ENCODE measurements at regions not wholly inside any gene's neighbourhood (a gene's known extent, or its start where the extent isn't known, plus 50 kb on each side); places are given as distances from the start of the nearest gene placed in this dataset.
A peak's percentile ranks its signal among the peaks of the same experiment; 100 is the strongest.

DNA sequence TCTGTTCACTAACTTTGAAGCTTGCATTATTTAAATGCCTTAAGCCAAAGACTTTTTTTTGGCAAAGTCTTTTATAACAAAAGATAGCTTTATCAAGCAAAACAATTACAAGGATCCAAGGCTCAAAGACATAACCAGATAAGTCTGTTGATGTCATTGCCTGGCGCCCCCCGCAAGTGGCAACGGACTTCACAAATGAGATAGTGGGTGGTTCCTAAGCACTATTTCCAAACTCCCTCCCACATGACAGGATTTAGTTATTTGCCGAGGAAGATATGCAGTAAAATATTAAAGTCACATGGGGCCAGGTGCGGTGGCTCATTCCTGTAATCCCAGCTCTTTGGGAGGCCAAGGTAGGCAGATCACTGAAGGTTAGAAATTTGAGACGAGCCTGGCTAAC, 194.2 kb upstream of the DDI1 start:
- Histone ChIP-seq H3K4me3 (ENCODE audit: low read depth, low read length) (no peak overlapping the region), H3K27me3 (replicated peaks) (no peaks in the 10 kb centered on the region), H3K36me3 (replicated peaks) (no peaks in the 10 kb centered on the region), H3K27ac (no peak overlapping the region)
- TF ChIP-seq, protein P1, sequence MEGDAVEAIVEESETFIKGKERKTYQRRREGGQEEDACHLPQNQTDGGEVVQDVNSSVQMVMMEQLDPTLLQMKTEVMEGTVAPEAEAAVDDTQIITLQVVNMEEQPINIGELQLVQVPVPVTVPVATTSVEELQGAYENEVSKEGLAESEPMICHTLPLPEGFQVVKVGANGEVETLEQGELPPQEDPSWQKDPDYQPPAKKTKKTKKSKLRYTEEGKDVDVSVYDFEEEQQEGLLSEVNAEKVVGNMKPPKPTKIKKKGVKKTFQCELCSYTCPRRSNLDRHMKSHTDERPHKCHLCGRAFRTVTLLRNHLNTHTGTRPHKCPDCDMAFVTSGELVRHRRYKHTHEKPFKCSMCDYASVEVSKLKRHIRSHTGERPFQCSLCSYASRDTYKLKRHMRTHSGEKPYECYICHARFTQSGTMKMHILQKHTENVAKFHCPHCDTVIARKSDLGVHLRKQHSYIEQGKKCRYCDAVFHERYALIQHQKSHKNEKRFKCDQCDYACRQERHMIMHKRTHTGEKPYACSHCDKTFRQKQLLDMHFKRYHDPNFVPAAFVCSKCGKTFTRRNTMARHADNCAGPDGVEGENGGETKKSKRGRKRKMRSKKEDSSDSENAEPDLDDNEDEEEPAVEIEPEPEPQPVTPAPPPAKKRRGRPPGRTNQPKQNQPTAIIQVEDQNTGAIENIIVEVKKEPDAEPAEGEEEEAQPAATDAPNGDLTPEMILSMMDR (IDR thresholded peaks at IDR 0.05; ENCODE audit: low read depth, low read length, missing control alignments) = no peak
- in situ Hi-C loops (cut with HindIII; ENCODE audit: low pct_ligation_motif_present, low sequenced_read_pairs) = no loop called here
- no peak for DNase-seq

- TF ChIP-seq, protein P1 (IDR thresholded peaks at IDR 0.05; ENCODE audit: low read depth, low read length, missing control alignments) = no peak
- no peaks in the 10 kb centered on the region for H3K27me3 ChIP-seq (replicated peaks)
- no peaks in the 10 kb centered on the region for H3K36me3 ChIP-seq (replicated peaks)
- no peak overlapping the region for H3K4me3 ChIP-seq (ENCODE audit: low read depth, low read length)
- in situ Hi-C loops (cut with HindIII; ENCODE audit: low pct_ligation_motif_present, low sequenced_read_pairs) = no loop called here
- no peak overlapping the region for H3K27ac ChIP-seq
- peak; percentile 18 for DNase-seq
Measured at GRCh38 chr11:103842795-103843194, 193.6 kb upstream of the DDI1 start.

DNA sequence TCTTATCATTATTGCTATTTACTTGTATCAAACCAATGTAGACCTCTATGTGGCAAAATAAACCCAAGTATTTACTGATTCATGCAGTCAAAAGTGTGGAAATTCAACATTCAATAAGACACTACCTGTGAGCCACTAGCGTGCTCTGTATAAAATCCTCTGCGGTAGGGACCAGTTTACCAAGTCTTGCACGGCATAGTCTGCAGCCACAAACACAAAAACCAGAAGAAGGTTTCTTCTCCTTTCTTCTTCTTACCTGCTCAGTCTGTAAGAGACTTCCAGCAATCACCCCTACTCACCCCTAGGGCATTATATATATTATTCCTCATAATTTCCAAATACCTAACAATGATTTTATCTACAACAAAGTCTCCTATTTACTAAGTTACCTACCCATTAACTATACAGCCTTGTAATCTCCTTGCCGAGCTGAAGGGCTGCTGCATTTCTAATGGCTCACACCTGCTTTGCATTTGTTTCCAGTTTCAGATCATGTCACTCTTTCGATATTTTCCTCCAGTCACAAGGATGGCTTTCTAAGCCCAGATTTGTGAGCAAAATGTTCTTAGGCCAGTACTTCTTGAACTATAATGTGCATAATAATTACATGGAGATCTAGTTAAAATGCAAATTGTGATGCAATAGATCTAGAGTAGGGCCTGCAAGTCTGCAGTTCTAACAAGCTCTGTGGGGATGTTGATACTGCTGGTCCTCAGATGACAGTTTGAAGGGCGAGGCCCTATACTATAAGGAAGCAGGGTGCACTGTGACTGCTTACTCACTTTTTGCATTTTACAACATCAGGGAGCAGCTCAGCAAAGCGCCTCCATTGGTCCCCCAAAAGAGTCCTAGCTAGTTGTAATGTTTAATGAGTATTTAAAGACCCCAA, 191.9 kb upstream of the DDI1 start:
- no peak for DNase-seq
- H3K27ac ChIP-seq = no peak overlapping the region
- TF ChIP-seq, protein P1 (IDR thresholded peaks at IDR 0.05; ENCODE audit: low read depth, low read length, missing control alignments) = no peak
- no peaks in the 10 kb centered on the region for H3K36me3 ChIP-seq (replicated peaks)
- no peaks in the 10 kb centered on the region for H3K27me3 ChIP-seq (replicated peaks)
- in situ Hi-C loops (cut with HindIII; ENCODE audit: low pct_ligation_motif_present, low sequenced_read_pairs) = no loop called here
- H3K4me3 ChIP-seq (ENCODE audit: low read depth, low read length) = no peak overlapping the region

DNA sequence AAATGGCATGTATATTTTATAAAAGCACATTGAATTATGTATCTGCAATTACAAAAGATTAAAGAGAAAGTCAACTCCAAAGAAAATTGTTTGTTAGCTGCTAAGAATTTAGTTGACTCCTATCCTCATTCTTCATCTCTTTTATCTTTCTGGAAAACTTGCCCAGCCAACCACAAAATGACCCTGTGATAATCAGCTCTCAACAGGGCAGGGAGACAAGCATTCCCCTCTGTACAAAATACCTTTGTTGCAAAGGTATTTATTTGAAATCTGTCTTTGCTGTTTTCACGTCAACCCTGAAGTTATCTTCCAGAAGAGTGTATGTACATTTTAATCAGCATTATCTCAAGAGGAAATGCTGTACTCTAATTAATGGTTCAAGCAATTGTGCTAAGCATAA, 191.1 kb upstream of the DDI1 start:
- H3K4me3 ChIP-seq (ENCODE audit: low read depth, low read length) = no peak overlapping the region

GRCh38 chr11:103848686-103849085, 187.8 kb upstream of the DDI1 start:
- no peaks in the 10 kb centered on the region for H3K36me3 ChIP-seq (replicated peaks)
- no peak overlapping the region for H3K4me3 ChIP-seq (ENCODE audit: low read depth, low read length)
- no peak overlapping the region for H3K27ac ChIP-seq
- no peak for DNase-seq
- no peaks in the 10 kb centered on the region for H3K27me3 ChIP-seq (replicated peaks)
- in situ Hi-C loops (cut with HindIII; ENCODE audit: low pct_ligation_motif_present, low sequenced_read_pairs) = no loop called here
- TF ChIP-seq, protein P1 (IDR thresholded peaks at IDR 0.05; ENCODE audit: low read depth, low read length, missing control alignments) = no peak

More for the DNA sequence above, 191.1 kb upstream of the DDI1 start:
- H3K27ac ChIP-seq = no peak overlapping the region
- TF ChIP-seq, protein P1 (IDR thresholded peaks at IDR 0.05; ENCODE audit: low read depth, low read length, missing control alignments) = no peak
- in situ Hi-C loops (cut with HindIII; ENCODE audit: low pct_ligation_motif_present, low sequenced_read_pairs) = no loop called here
- H3K36me3 ChIP-seq (replicated peaks) = no peaks in the 10 kb centered on the region
- no peak for DNase-seq
- H3K27me3 ChIP-seq (replicated peaks) = no peaks in the 10 kb centered on the region
